B cell (primary cell): ENCODE measurements at regions not wholly inside any gene's neighbourhood (a gene's known extent, or its start where the extent isn't known, plus 50 kb on each side); places are given as distances from the start of the nearest gene placed in this dataset.

Experiments used
- ATAC-seq: fragments of 200-7000 bp; cut with Tn5 transposase; one replicate; pipeline ENCODE4 v1.10.0; 2021; ENCODE audit warnings: low read depth, mild to moderate bottlenecking, moderate number of reproducible peaks, moderate library complexity
- CTCF ChIA-PET: fragments of 350-600 bp; sonication (Branson Sonifier 250); formaldehyde crosslinking; loops from one replicate; lab custom pipeline; 2021; ENCODE audit warnings: antibody characterized with exemption, inconsistent platforms; lab: Charles Lee
- POLR2A ChIA-PET: fragments of 350-600 bp; sonication (Branson Sonifier 250); formaldehyde crosslinking; loops from one replicate; lab custom pipeline; 2021; ENCODE audit warnings: antibody characterized with exemption; lab: Charles Lee
- DNase-seq: peaks from one replicate; pipeline ENCODE4 v3.0.0; 2013
- H2AFZ ChIP-seq: 2 replicates; pipeline ENCODE4 v1.6.1; 2012; ENCODE audit warnings: mild to moderate bottlenecking, low read depth, low read length; ENCODE audit not compliant: insufficient read depth, poor library complexity, severe bottlenecking
- H3K27ac ChIP-seq, 2 donors: 1 replicate in 1 of 2; 2 replicates in 1 of 2; pipeline ENCODE4 v1.5.1; 2012 to 2013; ENCODE audit warnings: low read length in 2 of 2, mild to moderate bottlenecking in 2 of 2, moderate library complexity in 1 of 2
- H3K27me3 ChIP-seq, 4 experiments: fragments of 200-600 bp in 1 of 4; sonication (generic) in 1 of 4; replicated peaks in 1 of 4; 1 replicate in 2 of 4; 2 replicates in 2 of 4; pipeline versions ENCODE4 v1.6.1 to v1.7.0; 2013 to 2016; ENCODE audit warnings: low read length in 3 of 4, mild to moderate bottlenecking in 2 of 4, mixed read lengths in 1 of 4, moderate library complexity in 1 of 4; ENCODE audit not compliant: insufficient read depth in 4 of 4, control insufficient read depth in 3 of 4; ENCODE audit errors: control extremely low read depth in 1 of 4
- H3K36me3 ChIP-seq, 2 experiments: replicated peaks in 1 of 2; 1 replicate in 1 of 2; 2 replicates in 1 of 2; pipeline versions ENCODE4 v1.6.1 to v1.7.1; 2013; ENCODE audit warnings: low read length in 1 of 2; ENCODE audit not compliant: insufficient read depth in 2 of 2, control insufficient read depth in 1 of 2; ENCODE audit errors: control extremely low read depth in 1 of 2, extremely low read depth in 1 of 2
- H3K4me1 ChIP-seq, 2 donors: fragments of 200-600 bp in 1 of 2; sonication (generic) in 1 of 2; 1 replicate in 1 of 2; 2 replicates in 1 of 2; pipeline versions ENCODE4 v1.5.1 to v1.6.1; 2013 to 2017; ENCODE audit warnings: low read length in 2 of 2; ENCODE audit not compliant: control insufficient read depth in 2 of 2, insufficient read depth in 2 of 2
- H3K4me2 ChIP-seq: replicated peaks from 2 replicates; pipeline ENCODE3; 2012; ENCODE audit warnings: mild to moderate bottlenecking, low read depth, low read length; ENCODE audit not compliant: poor library complexity, severe bottlenecking
- H3K4me3 ChIP-seq, 5 experiments: fragments of 200-600 bp in 1 of 5; sonication (generic) in 1 of 5; 1 replicate in 3 of 5; 2 replicates in 2 of 5; pipeline versions ENCODE4 v1.5.1 to v1.7.0; 2011 to 2016; ENCODE audit warnings: low read length in 4 of 5, mild to moderate bottlenecking in 4 of 5, low read depth in 2 of 5, control low read depth in 1 of 5, moderate library complexity in 1 of 5; ENCODE audit not compliant: insufficient read depth in 1 of 5; ENCODE audit errors: control extremely low read depth in 1 of 5, extremely low read depth in 1 of 5
- H3K79me2 ChIP-seq: fragments of 200-600 bp; sonication (generic); one replicate; pipeline ENCODE4 v1.6.0; 2016; ENCODE audit warnings: low read length; ENCODE audit not compliant: control insufficient read depth, insufficient read depth
- H3K9ac ChIP-seq: fragments of 200-600 bp; sonication (generic); 2 replicates; pipeline ENCODE4 v1.6.1; 2017; ENCODE audit warnings: mild to moderate bottlenecking, low read length, moderate library complexity
- H3K9me3 ChIP-seq, 3 donors: one replicate each; pipeline versions ENCODE4 v1.6.1 to v1.7.1; 2013; ENCODE audit warnings: low read length in 2 of 3; ENCODE audit not compliant: control insufficient read depth in 2 of 3, insufficient read depth in 1 of 3; ENCODE audit errors: control extremely low read depth in 1 of 3
- H4K20me1 ChIP-seq: 2 replicates; pipeline ENCODE4 v1.6.0; 2012; ENCODE audit warnings: mild to moderate bottlenecking, low read length; ENCODE audit not compliant: insufficient read depth, control insufficient read depth, poor library complexity, severe bottlenecking
- H3K27ac Mint-ChIP-seq: one replicate; pipeline ENCODE4 v1.8.0; 2021; ENCODE audit warnings: mixed read lengths
- H3K27me3 Mint-ChIP-seq: one replicate; pipeline ENCODE4 v1.8.0; 2021; ENCODE audit warnings: mixed read lengths
- H3K4me1 Mint-ChIP-seq: one replicate; pipeline ENCODE4 v1.8.0; 2021; ENCODE audit warnings: mixed read lengths
- H3K4me3 Mint-ChIP-seq: one replicate; pipeline ENCODE4 v1.8.0; 2021; ENCODE audit warnings: mixed read lengths
- H3K9me3 Mint-ChIP-seq: one replicate; pipeline ENCODE4 v1.8.0; 2022; ENCODE audit warnings: mixed read lengths; ENCODE audit not compliant: insufficient read depth
- EZH2 ChIP-seq: IDR thresholded peaks from 2 replicates; pipeline ENCODE4 v1.6.1; 2012; ENCODE audit warnings: borderline replicate concordance, low read depth, mild to moderate bottlenecking, moderate library complexity, low read length; ENCODE audit not compliant: insufficient read depth, poor library complexity, severe bottlenecking
- WGBS: methylation state at CpG from one replicate; pipeline ENCODE4 v1.1.5; 2013; ENCODE audit warnings: missing lambda C conversion rate; ENCODE audit not compliant: insufficient coverage; 5-methylcytosine and 5-hydroxymethylcytosine counted together
- intact Hi-C: fragments of 100-400 bp; cut with micrococcal nuclease; formaldehyde crosslinking; loops from one replicate; pipeline ENCODE4 v1.10.0; 2022
- TF ChIP-seq, protein P1 (sequence below): fragments of 200-600 bp; IDR thresholded peaks from one replicate; pipeline ENCODE4 v1.8.0; 2022; ENCODE audit warnings: antibody characterized with exemption, mild to moderate bottlenecking

DNA sequence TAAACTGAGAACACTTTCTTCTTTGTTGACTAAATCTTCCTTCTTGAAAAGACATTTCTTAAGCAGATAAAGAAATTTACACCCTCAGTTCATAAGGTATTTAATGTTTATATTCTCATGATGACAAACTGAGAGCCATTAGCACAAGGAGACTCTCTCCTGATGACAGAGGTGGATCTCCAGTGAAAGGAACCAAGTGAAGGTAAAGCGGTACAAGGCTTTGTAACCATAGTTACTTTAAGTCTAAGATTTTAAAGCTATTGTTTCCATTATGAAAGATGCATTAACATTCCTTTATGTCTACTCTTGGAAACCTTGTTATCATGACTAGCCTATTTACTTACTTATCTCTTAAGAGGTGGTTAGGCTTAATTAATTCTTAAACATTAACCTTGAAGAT is 737.1 kb downstream of the MECOM start:
- no peaks in the 10 kb centered on the region for H3K27me3 Mint-ChIP-seq
- intact Hi-C loops: no loop called here
- POLR2A ChIA-PET: no interaction called here

DNA sequence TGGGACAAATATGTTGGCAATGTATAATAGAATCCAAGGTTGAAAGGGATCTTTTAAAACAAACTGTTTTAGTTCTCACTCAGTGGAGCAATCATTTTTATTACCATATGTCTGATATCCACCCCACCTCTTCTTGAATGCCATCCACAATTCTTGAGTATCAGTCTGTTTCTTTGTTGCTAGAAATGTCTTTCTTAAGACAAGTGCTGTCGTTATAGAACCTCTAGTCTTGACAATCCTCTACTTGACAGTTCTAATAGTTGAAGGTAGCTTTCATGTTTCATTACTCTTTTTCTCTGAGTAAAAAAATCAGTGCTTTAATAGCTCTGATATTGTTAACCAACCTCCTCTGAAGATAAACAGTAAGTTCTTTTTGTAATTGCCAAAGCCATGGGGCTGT is 737.9 kb downstream of the MECOM start:
- Histone ChIP-seq H2AFZ (no peak overlapping the region), H3K9ac (no peak overlapping the region), H3K9me3 (peaks cover 0 to 3% (median 0%) of the 10 kb centered on the region in 3 donors), H4K20me1 (no peaks in the 10 kb centered on the region), H3K4me3 (no peak overlapping the region), H3K4me2 (no peak overlapping the region), H3K36me3 (no peaks in the 10 kb centered on the region), H3K27ac (no peak overlapping the region), H3K27me3 (no peaks in the 10 kb centered on the region), H3K79me2 (no peaks in the 10 kb centered on the region), H3K4me1 (no peaks in the 10 kb centered on the region)
- Mint-ChIP-seq H3K4me1 (no peaks in the 10 kb centered on the region), H3K27me3 (no peaks in the 10 kb centered on the region), H3K9me3 (no peaks in the 10 kb centered on the region), H3K27ac (no peak overlapping the region), H3K4me3 (no peak overlapping the region)
- WGBS: no CpG with 5 or more reads among the region's 1 CpG
- TF ChIP-seq, protein P1, sequence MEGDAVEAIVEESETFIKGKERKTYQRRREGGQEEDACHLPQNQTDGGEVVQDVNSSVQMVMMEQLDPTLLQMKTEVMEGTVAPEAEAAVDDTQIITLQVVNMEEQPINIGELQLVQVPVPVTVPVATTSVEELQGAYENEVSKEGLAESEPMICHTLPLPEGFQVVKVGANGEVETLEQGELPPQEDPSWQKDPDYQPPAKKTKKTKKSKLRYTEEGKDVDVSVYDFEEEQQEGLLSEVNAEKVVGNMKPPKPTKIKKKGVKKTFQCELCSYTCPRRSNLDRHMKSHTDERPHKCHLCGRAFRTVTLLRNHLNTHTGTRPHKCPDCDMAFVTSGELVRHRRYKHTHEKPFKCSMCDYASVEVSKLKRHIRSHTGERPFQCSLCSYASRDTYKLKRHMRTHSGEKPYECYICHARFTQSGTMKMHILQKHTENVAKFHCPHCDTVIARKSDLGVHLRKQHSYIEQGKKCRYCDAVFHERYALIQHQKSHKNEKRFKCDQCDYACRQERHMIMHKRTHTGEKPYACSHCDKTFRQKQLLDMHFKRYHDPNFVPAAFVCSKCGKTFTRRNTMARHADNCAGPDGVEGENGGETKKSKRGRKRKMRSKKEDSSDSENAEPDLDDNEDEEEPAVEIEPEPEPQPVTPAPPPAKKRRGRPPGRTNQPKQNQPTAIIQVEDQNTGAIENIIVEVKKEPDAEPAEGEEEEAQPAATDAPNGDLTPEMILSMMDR: no peak
- no peak for TF ChIP-seq EZH2
- ChIA-PET CTCF (no interaction called here), POLR2A (no interaction called here)
- DNase-seq (no peak), ATAC-seq (no peak)
- intact Hi-C loops: no loop called here

More for the DNA sequence above, 737.1 kb downstream of the MECOM start:
- TF ChIP-seq, protein P1: no peak
- no peak for TF ChIP-seq EZH2
- H4K20me1 ChIP-seq: no peaks in the 10 kb centered on the region
- H3K9me3 Mint-ChIP-seq: peaks cover 2% of the 10 kb centered on the region
- H3K4me1 ChIP-seq: no peaks in the 10 kb centered on the region
- H3K4me3 ChIP-seq: no peak overlapping the region
- no peaks in the 10 kb centered on the region for H3K36me3 ChIP-seq
- no peaks in the 10 kb centered on the region for H3K79me2 ChIP-seq
- no peak overlapping the region for H3K27ac ChIP-seq
- H3K27ac Mint-ChIP-seq: no peak overlapping the region
- peaks cover 0 to 3% (median 0%) of the 10 kb centered on the region in 3 donors for H3K9me3 ChIP-seq
- CTCF ChIA-PET: no interaction called here
- H3K4me3 Mint-ChIP-seq: no peak overlapping the region
- no peaks in the 10 kb centered on the region for H3K4me1 Mint-ChIP-seq
- H3K27me3 ChIP-seq: no peaks in the 10 kb centered on the region
- no peak for ATAC-seq
- no peak overlapping the region for H3K9ac ChIP-seq
- DNase-seq: no peak
- H3K4me2 ChIP-seq: no peak overlapping the region
- H2AFZ ChIP-seq: no peak overlapping the region
- WGBS: no CpG with 5 or more reads among the region's 1 CpG
